NCI-H1105 treated with DMSO at 0.1 percent for 48 hours (cell line): ENCODE measurements at regions not wholly inside any gene's neighbourhood (a gene's known extent, or its start where the extent isn't known, plus 50 kb on each side); places are given as distances from the start of the nearest gene placed in this dataset.
"Not testable (repeated sequence)": the region's sequence is repeated elsewhere in the genome, so short reads cannot be mapped to it uniquely, and the experiment has no call there.

Experiments
- DNase-seq: peaks from one replicate; lab custom pipeline; 2025; lab: John Stamatoyannopoulos, UW

DNA sequence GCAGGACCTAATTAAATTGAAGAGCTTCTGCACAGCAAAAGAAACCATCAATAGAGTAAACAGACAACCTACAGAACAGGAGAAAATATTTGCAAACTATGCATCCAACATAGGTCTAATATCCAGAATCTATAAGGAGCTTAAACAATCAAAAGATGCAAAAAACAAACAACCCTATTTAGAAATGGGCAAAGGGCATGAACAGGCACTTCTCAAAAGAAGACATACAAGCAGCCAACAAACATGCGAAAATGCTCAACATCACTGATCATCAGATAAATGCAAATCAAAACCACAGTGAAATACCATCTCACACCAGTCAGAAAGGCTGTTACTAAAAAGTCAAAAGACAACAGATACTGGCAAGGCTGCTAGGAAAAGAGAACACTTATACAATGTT, 189.2 kb downstream of the CYP26B1 start:
- DNase-seq, result not testable (repeated sequence)

DNA sequence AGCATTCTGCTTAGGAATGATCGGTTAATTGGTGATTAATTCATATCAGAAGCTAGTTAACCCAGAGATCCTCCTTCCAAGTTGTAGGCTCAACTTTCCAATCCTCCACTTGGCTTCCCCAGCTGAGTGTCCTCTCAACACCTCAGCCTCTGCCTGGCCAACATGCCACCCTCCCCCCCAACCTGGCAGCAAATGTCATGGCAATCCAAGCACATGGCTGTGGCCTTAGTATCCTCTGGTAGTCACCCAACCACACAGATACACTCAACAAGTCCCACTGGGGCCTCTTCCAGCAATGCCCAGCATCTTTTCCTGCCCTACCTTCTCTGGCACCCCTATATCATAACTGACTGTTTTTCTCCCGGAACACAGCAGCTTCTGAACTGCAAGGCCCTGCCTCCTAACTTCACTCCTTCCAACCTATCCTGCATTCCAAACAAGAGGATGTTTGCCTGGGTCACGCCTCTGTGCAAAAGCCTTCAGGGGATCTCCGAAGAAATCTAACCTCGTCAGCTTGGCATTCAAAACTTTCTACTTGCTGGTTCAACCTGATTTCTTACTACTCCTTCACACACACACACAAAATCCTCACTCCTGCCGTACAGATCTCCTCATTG, 195.0 kb downstream of the CYP26B1 start:
- DNase-seq, result no peak

DNA sequence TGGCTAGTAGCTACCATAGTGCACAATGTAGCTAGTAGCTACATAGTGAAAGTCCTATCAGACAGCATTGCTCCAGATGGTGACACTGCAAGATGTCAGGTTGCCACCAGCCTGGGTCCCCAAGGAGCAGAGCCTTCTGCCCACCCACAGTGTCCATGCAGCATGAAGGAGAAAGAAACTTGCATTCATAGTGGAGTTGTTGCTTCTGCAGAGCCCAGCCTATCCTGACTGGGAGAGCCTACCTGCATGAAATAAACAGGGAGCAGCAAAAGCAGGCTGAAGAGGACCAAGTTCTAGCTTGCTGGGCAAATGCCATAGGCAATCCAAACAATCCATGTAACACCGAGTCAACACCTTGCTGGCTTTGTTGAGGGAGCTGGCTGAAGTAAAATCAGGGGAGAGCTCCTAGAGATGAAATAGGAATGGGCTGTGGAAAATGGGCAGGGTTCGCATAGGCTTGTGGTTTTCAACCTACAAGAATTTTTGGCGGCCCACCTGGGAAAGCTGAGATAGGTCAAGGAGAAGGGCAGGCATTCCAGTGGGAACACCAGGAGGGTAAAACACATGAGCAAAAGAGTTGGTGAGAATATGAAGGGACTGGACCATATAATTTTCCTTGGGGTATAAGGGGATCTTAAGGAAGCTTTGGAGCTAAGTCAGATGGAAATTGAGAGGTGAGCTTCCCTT, 195.8 kb downstream of the CYP26B1 start:
- DNase-seq, result no peak

DNA sequence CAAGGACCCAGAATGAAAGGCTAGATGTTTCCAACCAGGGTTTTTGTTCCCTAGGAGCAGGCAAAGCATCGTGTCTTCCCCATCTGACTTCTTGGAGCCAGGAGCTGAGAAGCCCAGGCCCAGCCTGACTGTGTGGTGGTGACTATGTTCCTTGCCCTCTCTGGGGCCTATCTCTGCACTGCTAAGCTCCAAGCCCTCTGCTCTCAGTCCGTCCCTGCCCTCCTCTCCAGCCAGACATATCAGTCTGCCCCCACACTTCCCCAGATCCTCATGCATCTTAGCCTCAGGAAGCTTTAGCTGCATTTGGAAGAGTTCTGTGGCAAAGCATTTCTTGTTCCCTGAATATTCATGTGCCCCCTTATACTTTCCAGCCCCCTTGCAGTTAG, 196.6 kb downstream of the CYP26B1 start:
- no peak for DNase-seq

DNA sequence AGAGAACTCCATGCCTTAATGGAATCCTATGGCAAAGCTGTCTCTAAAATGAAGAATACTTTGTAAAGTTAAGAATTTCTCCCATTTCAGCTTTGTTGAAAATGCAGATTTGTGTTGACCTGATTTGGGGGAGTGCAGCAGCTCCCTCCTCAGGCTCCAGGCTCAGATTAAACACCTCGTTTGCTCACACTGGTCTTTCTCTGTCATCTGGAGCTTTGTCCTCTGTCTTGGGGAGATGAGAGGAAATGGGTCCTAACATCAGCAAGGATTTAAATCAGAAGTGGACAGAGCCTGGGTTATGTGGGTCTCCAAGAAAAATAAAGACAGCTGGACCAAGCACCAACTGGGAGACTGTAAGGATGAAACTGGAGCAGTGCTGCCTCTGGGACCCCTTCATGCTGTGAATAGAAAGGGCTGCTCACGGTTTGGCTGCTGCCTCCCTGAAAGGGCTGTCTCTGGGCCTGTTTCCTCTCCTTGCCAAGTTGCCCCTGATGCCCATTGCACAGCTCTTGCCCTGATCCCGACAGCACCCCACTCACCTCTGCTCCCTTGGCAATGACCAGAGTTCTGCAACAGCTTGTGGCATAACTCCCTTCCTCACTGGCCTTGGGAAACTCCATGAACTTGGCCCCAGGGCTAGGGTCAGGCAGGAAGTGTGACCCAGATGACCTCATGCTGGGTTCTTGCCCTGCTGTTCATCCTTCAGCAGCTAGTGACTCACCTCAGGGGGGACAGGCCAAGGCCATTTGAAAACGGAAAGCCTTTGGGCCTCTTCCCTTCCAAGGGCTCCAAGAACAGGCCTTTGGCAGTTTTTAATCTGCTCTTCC, 197.2 kb downstream of the CYP26B1 start:
- DNase-seq, result no peak

DNA sequence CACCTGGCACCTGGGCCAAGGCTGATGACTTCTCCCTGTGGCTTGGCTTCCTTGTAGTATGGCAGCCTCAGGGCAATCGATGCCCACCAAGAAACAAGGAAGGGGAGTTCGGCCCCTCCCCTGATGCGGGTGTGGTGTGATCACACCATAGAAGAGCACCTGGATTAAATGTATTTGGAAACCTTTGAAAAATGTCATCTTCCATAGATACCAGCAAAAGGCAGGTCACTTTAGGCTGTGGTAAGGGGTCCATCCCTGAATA, 198.2 kb downstream of the CYP26B1 start:
- no peak for DNase-seq

DNA sequence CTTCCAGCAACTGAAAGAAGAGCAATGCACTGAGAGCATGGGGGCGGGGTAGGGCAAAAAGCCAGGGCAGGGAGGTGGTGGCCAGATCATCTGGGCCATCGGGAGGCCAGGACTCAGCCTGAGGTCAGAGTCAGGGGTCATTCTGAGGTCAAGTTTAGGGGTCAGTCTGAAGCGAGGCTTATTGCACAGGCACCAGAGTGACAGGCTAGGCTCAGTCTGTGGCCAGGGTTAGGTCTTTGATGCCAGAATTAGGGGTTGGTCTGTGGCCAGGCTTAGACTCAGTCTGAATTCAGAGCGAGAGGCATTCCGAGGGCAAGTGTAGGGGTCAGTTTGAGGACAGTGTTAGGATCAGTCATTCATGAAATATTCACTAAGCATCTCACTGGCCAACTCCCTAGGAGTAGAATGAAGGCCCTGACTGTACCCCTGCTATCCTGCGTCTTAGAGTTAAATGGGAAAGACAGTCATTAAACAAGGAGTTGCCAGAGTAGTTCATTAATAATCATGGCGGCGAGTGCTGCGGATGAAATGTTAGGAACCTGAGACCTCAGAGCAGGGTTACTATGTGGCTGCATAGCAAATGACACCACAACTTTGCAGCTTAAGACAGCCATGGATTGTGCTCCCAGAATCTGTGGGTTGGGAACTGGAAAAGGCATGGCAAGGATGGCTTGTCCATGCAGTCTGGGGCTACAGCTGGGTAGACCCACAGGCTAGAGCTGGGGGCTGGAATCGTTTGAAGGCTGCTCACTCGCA, 198.7 kb downstream of the CYP26B1 start:
- DNase-seq, result no peak

DNA sequence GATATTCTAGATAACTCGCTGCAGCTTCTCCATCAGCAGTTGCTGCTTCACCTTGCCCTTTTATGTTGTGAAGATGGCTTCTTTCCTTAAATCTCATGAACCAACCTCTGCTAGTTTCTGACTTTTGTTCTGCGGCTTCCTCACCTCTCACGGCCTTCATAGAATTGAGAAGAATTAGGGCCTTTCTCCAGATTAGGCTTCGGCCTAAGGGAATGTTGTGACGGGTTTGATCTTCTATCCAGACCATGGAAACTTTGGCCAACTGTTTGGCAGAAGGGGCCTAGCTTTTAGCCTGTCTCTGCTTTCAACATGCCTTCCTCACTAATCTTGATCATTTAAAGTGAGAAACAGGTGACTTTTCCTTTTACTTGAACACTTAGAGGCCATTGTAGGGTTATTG, 199.9 kb downstream of the CYP26B1 start:
- no peak for DNase-seq

DNA sequence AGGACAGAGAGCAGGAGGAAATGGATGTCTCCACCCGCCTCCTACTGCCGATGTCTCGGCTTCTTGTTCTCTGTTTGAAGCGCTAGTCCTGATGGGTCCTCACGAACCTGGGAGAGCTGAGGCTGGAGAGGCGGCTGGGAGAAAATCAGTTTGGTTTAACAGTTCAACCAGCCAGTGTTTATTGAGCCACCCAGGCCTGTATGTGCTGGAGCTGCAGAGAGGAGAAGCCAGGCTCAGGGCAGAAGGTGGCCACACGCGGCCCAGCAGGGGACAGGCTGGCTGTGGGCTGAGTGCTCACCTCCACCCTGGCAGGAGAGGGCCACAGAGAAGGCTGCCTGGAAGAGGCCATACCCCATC, 202.1 kb downstream of the CYP26B1 start:
- no peak for DNase-seq

DNA sequence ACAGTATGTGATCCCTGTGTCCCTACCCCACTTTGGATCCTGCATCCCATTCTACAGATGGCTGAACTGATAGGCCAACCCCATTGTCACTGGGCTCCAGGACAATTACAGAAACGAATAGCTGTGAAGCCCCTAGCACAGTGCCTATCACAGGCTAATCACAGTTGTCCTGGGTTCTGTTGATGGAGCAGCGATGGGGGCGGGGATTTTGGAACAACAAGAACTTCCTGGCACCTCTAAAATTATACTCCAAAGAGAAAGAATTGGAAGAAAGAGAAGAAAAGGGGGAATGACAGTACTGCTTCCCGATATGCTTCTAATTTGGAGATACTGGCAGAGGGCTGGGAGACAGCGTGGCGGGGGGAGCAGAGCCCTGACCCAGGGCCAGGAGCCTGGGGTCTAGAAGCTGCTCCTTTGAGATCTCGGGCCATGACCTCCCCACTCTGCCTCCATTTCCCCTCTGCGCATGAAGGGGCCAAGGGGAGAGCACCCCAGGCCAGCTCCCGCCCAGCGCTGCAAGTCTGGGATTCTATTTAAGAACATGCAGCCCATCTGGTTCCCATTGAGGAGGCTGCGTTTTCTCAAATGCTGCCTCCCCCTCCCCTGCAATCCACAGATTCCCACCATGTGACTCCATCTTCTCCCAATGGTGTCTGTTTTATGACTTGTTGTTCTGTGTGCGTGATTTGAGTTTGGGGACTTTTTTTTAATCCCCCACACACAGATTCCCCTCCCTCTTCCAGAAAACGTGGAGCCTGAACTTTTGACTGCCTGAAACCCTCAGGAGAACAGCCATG, 202.7 kb downstream of the CYP26B1 start:
- DNase-seq, result no peak

DNA sequence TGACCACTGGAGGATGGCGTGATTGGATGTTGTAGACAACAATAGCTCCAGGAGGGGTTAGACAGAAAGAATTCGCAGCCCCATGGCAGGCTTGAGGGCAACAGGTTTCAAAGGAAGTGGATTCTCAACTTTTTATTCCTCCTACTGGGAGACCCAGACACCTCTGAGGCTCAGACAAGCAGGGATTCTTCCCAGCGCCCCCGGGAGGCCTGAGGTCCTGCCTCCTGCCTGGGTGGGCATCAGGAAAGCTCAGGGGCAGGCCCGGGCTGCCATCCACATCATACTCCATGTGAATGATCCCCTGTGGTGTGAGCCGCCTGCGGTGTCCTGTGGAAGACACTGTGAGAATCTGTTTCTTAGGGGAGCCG, 203.5 kb downstream of the CYP26B1 start:
- no peak for DNase-seq

DNA sequence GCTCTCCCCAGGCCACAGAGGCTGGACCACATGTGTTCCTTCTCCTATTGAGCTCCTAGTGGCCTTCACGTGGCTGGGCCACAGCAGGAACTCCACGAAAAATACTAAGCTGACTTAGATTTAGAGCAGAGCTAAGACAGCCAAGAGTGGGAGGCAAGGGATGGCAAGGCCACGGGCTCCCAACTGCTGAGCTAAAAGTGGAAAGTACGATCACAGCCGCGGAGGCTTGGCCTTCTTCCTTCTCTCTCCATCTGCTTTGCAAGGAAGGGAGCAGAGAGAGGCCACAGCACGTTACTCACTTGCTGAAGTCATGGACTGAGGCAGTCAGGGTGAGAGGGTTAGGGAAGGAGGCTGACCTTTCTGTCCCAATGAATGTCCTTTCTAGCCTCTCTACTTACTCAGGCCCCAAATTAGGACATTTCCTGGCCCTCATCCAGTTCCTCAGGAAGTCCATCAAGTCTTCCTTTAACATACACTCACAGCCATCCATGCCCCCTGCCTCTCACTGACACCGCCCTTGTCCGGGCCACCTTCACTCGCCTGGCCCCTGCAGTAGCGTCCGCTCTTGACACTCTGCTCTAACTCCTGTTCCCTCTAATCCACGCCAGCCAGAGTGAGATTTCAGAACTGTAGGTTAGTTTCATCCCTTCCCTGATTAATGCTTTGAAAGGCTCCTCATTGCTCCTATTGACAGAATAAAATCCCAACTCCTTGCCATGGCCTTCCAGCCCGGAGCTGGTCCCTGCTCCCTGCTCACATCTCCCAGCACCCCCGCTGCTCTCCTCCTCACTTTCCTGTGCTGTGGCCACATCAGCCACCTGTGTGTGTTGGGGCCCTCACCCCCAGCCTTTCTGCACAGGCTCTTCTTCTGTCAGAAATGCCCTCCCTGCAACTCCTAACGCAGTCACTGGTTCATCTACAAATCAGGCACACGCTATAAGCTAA, 204.2 kb downstream of the CYP26B1 start:
- DNase-seq, result no peak

DNA sequence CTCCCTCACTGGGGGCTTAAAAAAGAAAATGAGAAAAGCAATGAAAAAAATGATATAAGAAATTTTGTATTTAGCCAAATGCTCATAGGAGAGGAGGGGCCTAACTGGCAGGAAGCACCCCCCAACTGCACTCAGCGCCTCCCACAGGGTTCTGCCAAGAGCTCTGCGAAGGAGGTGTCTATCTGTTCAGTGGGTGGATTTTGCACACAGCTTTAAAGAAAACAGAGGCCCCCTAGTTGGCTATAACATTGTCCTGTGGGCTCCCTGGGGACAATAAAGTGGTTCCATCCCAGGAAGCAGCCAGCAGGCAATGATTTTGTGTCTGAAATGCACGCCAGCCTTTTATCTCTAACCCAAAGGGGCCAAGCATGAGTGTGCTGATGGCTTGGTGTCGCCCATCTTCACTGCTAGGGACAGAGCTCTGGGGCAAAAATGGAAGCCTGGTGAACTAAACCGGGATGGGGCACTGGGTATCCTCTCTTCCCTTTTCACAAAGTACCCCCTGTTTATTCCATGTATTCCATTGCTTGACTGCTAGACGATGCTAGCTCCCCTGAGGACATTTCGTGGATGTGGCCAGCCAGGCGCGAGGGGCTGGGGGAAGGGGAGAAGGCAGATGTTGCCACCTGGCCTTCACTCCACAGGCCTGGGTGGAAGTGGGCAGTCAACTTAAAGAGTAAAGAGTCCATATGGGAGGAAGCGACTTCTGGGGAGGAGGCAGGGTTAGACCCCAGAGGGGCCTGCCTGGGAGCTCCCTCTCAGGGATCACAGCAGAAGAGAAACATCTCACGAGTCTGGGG, 205.7 kb downstream of the CYP26B1 start:
- DNase-seq, result no peak

DNA sequence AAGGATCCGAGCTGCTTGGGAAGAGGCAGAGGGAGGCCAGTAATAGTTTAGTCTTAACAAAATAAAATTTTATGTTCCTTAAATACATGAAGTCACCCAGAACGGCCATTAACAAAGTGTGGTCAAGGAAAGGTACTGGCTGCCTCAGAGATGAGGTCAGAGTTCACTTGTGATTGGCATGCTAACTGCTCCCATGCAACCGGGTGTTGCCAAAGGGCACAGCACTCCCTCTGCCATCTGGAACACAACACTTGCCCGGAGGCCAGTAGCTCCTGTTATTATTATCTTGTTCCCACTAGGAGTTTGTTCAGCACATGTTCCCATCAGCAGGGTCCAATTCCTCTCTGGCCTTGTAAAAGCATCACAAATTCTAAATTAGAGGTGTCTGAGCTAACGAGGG, 207.0 kb downstream of the CYP26B1 start:
- no peak for DNase-seq

DNA sequence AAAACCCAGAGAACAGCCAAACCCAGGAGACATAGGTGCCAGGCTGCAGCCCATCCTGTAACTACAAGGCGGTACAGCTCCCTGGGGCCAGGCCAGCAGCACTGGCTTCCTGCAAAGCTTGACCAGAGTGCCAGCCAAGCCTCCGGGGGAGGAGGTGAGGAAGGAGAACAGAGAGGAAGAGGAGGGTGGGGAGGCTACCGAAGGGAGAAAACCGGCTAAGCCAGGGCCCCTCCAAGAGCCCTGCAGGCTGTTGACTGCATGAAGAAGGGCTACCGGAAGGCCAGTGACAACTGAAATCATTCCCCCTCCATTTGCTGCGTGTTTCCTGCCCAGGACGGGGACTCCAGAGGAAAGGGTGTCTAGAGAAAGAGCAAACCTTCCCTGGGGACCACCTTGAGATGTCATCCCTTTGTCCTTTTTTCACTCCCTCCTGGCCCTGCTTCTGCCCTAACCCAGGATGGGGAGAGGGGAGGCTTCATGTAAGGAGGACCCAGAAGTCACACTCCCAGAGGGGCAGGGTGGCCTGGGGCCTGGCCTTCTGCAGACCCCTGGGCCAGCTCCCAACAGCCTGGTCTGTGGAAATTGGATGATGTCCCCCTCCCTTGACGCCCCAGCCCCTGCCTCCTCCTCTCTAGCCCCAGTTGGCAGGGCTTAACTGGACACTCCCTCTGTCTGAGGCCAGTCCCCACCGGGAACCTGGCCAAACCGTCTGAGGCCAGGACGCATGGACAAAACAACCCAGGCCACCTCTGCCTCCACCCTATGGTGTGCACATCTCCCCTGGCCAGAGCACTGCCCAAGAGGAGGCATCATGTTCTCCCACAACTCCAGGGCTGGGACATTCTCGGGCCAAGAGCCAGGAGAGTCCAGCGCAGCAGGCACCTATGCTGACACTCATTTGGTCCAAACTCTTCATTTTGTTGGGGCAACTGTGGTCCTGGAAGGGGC, 207.8 kb downstream of the CYP26B1 start:
- DNase-seq, result no peak

DNA sequence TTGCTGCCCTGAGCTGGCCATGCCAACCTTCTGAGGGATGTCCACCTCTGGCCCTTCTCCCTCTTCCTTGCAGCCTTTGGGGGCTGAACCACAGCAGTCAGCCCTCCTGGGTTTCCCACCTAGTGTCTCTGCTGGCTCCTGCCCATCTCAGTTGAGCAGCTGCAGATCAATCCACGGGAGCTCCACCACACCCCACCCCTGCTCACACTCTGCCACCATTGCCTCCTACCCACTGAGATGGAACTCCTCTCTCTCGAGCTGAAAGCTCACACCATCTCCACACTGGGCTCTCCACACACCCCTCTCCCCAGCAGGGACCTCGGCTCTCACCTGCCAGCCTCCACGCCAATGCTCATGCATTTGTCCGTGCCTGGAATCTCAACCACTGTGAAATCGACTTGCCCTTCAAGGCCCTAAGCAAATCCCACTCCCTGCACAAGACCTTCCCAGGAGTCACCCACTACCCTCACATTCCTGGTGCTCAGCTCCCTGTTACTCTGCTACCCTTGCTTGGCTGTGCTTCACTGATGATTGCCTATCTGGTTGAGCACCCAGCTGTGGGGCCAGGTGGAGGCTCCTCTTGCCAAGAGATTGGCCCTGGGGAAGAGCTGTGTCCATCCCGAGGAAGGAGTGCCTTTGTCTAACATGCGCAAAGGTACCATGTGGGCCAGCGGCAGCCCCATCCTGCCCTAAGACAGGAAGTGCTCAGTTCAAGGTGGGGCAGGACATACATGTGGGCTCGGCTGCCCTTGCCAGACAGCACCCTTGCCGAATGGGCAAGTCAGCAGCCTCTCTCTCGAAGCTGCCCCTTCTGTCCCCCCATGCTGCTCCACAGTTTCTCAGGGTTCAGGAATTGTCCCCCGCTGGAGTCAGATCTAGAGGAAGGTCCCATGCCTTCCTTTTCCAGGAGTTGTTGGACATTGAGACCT, 208.7 kb downstream of the CYP26B1 start:
- no peak for DNase-seq

DNA sequence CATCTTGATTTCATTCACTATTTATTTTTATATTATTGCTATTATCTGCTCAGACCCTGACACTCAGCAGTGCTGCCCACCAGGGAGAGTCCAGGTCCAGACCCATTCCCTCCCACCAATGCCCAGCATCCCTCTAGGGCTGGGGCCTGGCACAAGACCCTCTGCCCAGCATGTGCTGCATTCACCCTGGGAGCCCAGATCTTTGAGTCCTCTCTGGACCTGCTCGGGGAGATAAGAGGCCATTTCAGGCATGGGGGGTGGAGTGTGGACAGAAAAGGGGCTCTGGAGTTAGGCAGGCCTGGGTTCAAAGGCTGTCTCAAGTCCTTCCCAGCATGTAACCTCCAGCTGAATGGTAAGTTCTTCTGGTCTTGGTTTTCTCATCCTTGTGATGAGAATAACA, 209.6 kb downstream of the CYP26B1 start:
- DNase-seq, result no peak

DNA sequence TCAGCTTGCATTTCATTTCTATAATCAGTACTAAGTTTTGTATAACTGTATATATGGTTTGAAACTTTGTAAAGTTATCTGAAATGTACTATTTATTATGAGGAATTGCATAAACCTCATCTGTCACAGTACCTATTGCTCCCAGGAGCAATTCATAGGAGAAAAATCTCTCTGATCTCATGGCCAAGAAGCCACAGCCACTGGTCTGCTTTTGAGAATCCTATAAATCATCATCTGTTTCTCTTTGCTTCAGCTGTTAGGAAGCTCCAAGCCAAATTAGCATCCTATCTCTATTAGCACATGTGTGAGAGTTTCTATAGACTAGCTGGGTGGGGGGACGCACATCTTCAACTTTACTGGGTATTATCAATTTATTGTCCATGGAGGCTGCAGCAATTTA, 210.3 kb downstream of the CYP26B1 start:
- no peak for DNase-seq
